ENCODE measurements at regions not wholly inside any gene's neighbourhood (a gene's known extent, or its start where the extent isn't known, plus 50 kb on each side); places are given as distances from the start of the nearest gene placed in this dataset.
"Not testable (repeated sequence)": the region's sequence is repeated elsewhere in the genome, so short reads cannot be mapped to it uniquely, and the experiment has no call there.

- TF ChIP-seq, protein P1, sequence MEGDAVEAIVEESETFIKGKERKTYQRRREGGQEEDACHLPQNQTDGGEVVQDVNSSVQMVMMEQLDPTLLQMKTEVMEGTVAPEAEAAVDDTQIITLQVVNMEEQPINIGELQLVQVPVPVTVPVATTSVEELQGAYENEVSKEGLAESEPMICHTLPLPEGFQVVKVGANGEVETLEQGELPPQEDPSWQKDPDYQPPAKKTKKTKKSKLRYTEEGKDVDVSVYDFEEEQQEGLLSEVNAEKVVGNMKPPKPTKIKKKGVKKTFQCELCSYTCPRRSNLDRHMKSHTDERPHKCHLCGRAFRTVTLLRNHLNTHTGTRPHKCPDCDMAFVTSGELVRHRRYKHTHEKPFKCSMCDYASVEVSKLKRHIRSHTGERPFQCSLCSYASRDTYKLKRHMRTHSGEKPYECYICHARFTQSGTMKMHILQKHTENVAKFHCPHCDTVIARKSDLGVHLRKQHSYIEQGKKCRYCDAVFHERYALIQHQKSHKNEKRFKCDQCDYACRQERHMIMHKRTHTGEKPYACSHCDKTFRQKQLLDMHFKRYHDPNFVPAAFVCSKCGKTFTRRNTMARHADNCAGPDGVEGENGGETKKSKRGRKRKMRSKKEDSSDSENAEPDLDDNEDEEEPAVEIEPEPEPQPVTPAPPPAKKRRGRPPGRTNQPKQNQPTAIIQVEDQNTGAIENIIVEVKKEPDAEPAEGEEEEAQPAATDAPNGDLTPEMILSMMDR (IDR thresholded peaks at IDR 0.05; ENCODE audit: insufficient read depth, low read depth, low read length, missing control alignments), result no peak
- H3K4me3 ChIP-seq (ENCODE audit: low read length), result no peak overlapping the region
- no peak for DNase-seq (ENCODE audit: low read depth)
Measured at GRCh38 chr3:166661621-166662020, 718.5 kb downstream of the ZBBX start.

DNA sequence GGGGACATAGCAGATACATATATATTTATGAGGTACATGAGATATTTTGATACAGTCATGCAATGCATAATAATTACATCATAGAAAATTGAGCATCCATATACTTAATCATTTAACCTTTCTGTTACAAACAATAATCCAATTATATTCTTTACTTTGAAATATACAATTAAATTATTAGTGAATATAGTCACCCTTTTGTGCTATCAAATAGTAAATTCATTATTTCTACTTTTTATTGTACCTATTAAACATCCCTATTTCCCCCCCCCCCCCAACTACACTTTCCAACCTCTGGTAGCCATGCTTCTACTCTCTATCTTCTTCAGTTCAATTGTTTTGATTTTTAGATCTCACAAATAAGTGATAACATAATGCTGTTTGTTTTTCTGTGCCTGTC, 719.1 kb downstream of the ZBBX start:
- DNase-seq (ENCODE audit: low read depth), result no peak
- TF ChIP-seq, protein P1 (IDR thresholded peaks at IDR 0.05; ENCODE audit: insufficient read depth, low read depth, low read length, missing control alignments), result no peak
- no peak overlapping the region for H3K4me3 ChIP-seq (ENCODE audit: low read length)

DNA sequence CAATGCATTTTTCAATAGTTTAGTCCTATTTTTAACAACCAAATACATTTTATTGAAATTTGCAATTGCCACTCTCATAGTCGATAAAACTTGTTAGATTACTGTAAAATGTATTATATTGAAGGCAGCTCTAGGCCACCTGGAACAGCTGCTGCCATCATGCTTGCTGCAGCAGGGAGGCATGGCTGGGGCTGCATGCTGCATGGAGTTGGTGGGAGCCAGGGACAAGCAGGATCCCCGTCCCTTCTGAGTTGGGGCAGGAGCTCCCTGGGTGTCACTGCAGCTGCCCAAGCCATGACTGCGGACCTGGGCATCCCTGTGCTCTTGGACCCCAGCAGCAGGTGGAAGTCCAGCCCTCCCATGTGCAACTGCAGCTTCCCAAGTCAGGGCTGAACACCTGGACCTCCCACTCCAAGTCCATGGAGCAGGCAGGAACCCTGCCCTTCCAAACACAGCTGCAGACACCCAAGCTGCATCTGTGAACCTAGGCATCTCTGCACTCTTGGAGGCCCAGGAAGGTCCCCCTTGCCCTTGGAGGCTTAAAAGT, 742.0 kb downstream of the ZBBX start:
- no peak for DNase-seq (ENCODE audit: low read depth)
- H3K4me3 ChIP-seq (ENCODE audit: low read length), result no peak overlapping the region
- TF ChIP-seq, protein P1 (IDR thresholded peaks at IDR 0.05; ENCODE audit: insufficient read depth, low read depth, low read length, missing control alignments), result no peak

DNA sequence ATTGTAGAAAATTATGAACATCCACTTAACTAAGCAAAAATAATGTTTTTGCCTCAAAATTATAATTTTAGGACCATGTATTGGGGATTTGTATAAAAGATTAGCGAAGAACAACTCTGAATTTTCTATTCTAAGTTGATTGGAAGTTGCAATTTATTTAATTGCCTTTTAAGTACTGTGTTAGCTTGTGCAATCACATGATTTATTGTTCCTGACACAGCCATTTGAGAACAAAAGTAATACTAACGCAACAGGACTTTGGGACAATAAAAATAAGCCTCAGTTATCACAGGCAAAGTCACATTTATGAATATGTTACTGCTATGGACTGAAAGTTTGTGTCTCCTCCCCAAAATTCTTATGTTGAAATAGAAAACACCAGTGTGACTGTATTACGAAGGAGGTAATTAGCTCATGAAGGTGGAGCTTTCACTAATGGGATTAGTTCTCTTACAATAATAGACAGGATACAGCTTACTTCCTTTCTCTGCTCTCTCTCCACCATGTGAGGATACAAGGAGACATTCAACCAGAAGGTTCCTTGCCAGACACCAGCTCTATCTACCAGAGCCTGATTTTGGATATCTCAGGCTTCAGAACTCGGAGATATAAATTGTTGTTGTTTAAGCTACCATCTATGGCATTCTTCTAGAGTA, 745.9 kb downstream of the ZBBX start:
- TF ChIP-seq, protein P1 (IDR thresholded peaks at IDR 0.05; ENCODE audit: insufficient read depth, low read depth, low read length, missing control alignments), result no peak
- no peak for DNase-seq (ENCODE audit: low read depth)
- H3K4me3 ChIP-seq (ENCODE audit: low read length), result no peak overlapping the region

DNA sequence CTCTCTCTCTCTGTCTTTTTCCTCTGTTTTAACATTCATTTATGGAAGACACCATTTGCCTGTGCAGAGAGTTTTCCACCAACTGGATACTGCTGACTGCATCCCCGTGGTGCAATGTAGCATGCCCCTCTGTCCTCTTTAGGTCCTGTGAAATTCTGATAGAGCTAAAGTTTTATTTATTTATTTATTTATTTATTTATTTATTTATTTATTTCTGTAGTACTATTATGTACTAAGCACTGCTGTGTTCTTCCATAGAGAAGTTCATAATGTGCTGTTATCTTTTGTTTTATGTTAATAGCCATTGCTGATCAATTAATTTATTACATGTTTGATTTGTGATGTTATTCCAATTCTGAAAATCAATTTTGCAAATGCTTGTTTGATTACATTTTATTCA, 749.9 kb downstream of the ZBBX start:
- TF ChIP-seq, protein P1 (IDR thresholded peaks at IDR 0.05; ENCODE audit: insufficient read depth, low read depth, low read length, missing control alignments), result no peak
- DNase-seq (ENCODE audit: low read depth), result no peak
- H3K4me3 ChIP-seq (ENCODE audit: low read length), result no peak overlapping the region

DNA sequence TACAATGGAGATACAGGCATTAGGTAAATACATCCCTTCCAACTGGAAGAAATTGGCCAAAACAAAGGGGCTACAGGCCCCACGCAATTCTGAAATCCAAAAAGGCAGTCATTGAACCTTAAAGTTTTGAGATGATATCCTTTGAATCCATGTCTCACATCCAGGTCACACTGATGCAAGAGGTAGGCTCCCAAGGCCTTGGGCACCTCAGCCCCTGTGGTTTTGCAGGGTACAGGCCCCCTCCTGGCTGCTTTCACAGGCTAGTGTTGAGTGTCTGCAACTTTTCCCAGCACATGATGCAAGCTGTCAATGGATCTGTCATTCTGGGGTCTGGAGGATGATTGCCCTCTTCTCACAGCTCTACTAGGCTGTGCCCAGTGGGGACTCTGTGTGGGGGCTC, 766.7 kb downstream of the ZBBX start:
- no peak overlapping the region for H3K4me3 ChIP-seq (ENCODE audit: low read length)
- TF ChIP-seq, protein P1 (IDR thresholded peaks at IDR 0.05; ENCODE audit: insufficient read depth, low read depth, low read length, missing control alignments), result no peak
- DNase-seq (ENCODE audit: low read depth), result no peak

DNA sequence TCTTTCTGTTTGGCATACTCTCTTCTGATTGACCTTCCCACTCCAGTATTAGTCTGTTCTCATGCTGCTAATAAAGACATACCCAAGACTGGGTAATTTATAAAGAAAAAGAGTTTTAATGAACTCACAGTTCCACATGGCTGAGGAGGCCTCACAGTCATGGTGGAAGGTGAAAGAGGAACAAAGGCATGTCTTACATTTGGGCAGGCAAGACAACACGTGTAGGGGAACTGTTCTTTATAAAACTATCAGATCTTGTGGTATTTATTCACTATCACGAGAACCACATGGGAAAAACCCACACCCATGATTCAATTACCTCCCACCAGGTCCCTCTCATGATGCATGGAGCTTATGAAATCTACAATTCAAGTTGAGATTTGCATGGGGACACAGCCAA, 767.3 kb downstream of the ZBBX start:
- H3K4me3 ChIP-seq (ENCODE audit: low read length); DNase-seq (ENCODE audit: low read depth): not testable (repeated sequence)

Measured in epithelial cell of esophagus (primary cell).